Stimulated activated CD8-positive, alpha-beta memory T cell treated with anti-CD3 and anti-CD28 coated beads, Interleukin-2, amount 100 ng/mL, for 48 hours (primary cell): ENCODE measurements at regions not wholly inside any gene's neighbourhood (a gene's known extent, or its start where the extent isn't known, plus 50 kb on each side); places are given as distances from the start of the nearest gene placed in this dataset.
A peak's percentile ranks its signal among the peaks of the same experiment; 100 is the strongest.
"Not testable (repeated sequence)": the region's sequence is repeated elsewhere in the genome, so short reads cannot be mapped to it uniquely, and the experiment has no call there.

ENCODE experiments used
- DNase-seq, 2 donors: peaks; one replicate each; pipeline ENCODE4 v3.0.0-alpha.2; 2020; ENCODE audit warnings: low read depth in 2 of 2

GRCh38 chr2:238744951-238745350 is 102.9 kb upstream of the TWIST2 start:
- DNase-seq: no peak

GRCh38 chr2:238745997-238746396 is 101.9 kb upstream of the TWIST2 start:
- no peak for DNase-seq

- no peak for DNase-seq
These were observed 100.8 kb upstream of the TWIST2 start for GRCh38 chr2:238747114-238747513.

DNA sequence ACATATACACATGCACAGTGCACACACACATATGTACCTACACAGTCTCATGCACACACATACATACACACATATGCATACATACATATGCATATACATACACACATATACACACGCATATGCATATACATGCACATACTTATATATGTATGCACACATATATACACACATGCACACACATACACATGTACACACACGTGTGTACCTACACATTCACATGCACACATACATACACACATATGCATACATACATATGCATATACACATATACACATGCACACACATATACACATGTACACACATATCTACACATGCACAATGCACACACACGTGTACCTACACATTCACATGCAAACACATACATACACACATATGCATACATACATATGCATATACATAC is 100.3 kb upstream of the TWIST2 start:
- no peak for DNase-seq

DNA sequence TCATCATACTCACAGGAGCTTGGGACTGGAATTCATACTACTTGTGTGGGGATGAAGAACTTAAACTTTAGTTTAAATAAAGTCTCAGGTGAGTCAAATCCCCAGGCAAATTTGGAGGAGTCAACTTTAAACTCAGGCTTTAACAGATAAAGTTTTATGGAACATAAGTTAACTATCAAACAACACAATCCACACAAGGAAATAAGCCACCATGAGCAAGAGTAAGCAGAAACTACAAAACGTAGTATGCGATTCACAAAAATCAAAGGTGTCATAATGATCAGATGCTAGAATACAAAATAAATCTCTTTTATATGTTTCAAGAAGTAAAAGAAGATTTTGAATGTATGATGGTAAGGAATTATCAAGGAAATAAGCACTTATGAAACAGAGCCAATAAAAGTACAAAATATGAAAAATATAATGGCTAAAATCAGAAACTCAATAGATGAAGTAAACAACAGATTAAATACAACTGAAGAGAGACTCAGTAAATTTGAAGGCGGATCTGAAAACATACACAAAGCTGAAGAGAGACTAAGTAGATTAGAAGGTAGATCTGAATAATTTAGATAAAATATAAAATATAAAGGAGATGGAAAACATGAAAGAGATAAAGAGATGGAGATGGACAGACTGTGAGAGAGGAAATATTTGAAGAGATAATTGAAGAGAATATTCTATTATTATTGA is 97.5 kb upstream of the TWIST2 start:
- DNase-seq: no peak

GRCh38 chr2:238754259-238754658 is 93.6 kb upstream of the TWIST2 start:
- no peak for DNase-seq

- no peak for DNase-seq
These were observed 86.0 kb upstream of the TWIST2 start for GRCh38 chr2:238761868-238762267.

DNA sequence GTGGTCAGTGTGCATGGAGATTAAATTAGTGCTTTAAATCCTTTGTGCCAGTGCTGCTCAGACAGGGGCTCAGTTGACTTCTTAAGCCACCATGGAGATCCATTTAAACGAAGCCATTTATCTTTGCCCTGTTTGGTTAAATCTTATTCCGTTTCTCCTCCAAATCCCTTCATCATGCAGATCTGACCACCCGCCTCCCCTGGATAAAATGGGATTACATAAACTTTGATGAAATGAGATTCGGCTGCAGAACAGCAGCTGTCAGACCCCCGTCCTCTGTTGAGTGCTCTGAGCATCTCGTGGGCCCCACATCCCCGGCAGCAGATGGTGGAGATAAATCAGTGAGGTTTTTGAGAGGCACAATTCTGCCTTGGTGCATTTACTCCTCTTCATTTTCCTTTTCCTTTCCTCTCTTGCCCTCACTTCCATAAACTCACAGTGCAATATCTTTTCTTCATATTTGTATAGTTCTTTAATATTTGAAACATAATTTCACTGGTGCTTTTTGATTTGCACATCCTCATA is 84.4 kb upstream of the TWIST2 start:
- no peak for DNase-seq

GRCh38 chr2:238765590-238765989 is 82.3 kb upstream of the TWIST2 start:
- no peak for DNase-seq

DNA sequence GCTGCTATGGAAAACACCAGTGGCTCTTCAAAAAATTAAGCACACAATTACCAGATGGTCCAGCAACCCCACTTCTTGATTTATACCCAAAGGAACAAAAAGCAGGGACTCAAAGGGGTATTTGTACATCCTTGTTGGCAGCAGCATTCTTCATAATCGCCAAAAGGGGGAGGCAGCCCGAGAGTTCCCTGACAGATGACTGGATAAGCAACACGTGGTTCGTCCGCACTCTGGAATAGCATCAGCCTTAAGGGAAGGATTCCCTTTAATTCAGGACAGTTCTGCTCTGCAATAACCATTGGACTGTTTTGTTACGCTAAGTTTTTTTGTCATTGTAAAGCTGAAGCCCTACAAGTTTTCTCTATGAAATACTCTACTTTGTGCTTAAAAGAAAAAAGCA is 76.7 kb upstream of the TWIST2 start:
- no peak for DNase-seq

- DNase-seq: no peak
These were observed 76.2 kb upstream of the TWIST2 start for GRCh38 chr2:238771639-238772038.

DNA sequence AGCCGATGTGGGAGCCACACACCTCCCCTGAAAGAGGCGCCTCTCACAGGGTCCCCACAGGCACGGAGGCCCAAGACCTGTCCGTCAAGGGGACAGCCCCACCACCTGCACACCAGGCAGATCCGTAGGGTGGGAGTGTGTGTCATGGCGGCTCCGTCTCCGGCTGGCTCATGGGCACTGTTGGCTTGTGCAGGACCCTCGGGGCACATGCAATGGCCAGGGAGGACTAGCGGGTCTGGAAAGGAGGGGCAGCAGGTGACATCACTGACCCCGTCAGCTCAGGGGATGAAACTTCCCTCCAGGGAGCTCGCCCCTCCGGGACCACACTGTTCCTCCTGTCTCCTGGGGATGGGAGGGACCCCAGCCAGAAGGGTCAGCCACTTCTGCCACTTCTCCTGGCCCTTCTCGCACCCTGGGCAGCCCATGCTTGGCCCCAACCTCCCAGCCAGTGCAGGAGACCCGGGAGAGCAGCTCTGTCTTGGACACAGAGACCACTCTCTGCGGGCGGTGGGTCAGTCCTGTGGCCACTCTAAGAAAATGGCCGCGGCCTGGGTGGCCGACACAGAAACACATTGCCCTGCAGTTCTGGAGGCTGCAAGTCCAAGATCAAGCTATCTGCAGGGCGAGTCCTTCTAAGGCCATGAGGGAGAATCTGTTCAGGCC is 75.1 kb upstream of the TWIST2 start:
- no peak for DNase-seq

GRCh38 chr2:238773472-238773871 is 74.4 kb upstream of the TWIST2 start:
- DNase-seq: no peak

DNA sequence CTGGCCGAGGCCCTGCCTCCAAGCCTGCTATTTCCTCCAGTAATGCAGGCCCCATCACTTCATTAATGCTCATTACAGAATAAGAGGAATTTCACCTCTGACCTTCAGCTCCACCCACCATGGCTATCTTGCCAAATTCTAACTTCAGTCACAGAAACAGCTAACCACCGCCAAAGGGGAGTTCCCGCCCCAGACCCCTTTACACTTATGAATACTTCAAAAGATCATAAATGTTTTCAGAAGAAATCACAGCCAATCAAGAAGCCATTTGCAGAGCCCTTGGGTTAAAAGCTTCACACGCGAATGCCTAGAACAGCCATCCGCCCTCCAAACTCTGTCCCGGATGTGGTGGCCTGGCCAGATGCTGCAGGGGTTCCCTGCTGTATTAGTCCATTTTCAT is 73.8 kb upstream of the TWIST2 start:
- DNase-seq: no peak

DNA sequence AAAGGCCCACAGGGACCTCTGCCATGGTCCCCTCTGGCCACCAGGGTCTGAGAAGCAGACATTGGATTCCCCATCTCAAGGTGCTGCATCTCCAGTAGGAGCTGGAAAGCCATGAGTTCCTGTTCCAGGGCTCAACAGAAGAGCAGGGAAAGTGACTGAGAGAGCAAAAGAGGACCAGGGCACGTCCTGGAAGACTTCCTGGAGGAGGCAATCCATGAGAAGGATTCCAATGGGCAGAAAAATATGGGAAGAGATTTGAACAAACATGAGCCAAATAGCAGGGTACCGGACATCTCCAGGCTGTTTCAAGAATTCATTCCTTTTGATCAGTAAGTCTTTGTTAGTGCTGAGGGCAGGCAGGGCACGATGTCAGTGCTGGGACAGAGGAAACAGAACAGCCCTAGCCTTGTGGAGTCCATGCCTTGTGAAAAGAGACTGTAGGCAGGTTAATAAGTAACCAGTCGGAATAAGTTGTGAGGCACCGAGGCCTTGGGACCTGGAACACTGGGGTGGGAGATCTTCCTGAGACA is 72.8 kb upstream of the TWIST2 start:
- DNase-seq: no peak

GRCh38 chr2:238775591-238775990 is 72.3 kb upstream of the TWIST2 start:
- no peak for DNase-seq

DNA sequence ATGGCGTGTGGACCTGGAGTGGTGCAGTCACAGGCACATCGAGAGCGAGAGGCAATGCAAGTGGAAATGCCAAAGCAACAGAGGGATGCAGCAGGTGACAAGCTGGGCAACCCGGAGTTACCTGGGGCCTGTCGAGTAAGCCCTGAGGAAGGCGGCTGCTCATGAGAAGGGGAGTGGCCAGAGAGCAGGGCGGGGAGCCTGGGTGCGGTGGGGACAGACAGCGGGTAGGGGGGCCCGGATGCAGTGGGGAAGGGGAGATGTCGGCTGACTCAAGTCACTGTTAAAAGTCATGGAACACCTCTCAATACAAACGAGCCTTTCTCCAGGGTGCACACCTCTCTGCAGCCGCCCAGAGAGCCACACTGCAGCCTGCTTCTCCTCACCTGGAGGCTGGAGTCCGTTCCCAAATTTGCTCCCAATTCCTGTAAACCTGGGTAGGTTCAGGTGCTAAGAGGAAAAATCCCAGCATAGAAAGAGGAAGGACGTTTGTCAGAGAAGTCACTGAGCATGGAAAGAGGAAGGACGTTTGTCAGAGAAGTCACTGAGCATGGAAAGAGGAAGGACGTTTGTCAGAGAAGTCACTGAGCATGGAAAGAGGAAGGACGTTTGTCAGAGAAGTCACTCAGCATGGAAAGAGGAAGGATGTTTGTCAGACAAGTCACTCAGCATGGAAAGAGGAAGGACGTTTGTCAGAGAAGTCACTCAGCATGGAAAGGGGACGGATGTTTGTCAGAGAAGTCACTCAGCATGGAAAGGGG is 71.7 kb upstream of the TWIST2 start:
- no peak for DNase-seq

DNA sequence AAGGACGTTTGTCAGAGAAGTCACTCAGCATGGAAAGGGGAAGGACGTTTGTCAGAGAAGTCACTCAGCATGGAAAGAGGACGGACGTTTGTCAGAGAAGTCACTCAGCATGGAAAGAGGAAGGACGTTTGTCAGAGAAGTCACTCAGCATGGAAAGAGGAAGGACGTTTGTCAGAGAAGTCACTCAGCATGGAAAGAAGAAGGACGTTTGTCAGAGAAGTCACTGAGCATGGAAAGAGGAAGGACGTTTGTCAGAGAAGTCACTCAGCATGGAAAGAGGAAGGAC is 71.2 kb upstream of the TWIST2 start:
- not testable (repeated sequence) for DNase-seq

DNA sequence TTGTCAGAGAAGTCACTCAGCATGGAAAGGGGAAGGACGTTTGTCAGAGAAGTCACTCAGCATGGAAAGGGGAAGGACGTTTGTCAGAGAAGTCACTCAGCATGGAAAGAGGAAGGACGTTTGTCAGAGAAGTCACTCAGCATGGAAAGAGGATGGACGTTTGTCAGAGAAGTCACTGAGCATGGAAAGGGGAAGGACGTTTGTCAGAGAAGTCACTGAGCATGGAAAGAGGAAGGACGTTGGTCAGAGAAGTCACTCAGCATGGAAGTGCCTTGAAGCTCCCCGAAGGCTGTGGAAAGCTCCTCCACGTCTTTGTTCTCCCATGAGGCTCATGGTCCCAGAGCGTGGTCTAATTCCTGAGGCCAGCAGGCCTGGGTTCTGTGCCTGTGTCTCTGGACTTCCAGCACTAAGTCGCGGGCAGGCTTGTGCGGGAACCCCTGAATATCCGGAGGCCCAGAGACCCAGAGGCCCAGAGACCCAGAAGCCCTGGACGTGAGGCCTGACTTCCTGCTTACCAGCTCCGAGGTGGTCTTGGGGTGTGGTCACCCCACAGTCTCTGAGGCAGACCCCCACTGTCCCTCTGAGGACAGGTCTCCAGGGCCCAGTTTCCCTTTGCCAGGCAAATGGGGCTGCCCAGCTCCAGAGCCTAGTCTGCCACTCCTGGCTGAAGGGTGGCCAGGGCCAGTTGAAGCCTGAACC is 70.4 kb upstream of the TWIST2 start:
- DNase-seq: no peak

DNA sequence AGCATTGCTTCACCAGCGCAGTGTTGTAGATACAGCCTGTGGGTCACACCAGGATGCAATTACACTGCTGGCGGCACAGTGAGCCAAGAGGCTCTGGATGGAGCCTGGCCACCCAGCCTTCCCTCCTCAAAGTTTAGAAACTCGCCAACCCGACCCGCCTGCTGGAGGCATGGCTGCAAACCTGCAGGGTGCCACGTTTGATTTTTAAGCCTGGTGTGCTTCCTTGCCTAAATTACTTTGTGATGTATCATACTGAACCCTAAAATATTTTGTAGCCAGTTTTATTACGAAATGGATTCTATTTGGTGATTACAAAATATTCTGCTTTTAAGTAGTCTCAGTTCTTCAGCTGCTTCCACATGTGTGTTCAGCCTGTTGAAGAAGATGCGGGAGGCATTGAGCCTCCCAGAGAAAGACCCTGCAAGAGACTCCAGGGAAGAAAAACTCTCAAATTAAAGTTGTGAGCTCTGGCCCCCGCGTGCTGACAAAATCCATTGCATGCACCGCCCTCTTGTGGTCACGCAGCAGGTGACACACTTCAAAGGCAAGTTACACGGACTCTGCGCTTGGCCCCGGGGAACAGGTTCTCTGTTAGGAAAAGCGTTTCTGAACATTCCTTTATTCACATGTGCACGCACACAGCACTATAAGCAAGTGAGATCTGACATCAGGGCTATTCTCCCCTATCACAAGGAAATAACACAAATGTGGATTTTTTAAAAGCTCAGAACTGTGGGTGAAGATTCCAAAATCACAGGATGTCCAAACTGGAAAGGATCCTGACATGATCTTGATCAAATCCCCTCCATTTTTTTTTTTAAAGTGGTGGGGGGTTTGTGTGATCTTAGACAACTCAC is 63.0 kb upstream of the TWIST2 start:
- peak; percentile 40 to 44 for DNase-seq

DNA sequence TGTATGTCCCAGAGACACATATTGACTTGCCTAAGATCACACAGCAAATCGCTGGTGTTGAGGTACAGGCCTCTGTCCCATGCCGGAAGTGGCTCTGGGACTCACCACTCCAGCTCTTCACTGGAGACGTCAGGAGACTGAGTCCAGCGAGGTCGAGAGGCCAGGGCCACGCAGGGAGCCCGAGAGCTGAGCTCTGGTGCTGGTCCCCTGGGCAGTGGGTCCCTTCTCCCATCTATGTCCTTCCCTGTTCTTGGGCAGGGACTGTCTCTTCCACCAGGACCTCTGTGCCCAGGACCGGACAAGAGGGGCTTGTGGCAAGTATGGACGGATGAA is 62.4 kb upstream of the TWIST2 start:
- no peak for DNase-seq
